GM12872 (cell line): ENCODE measurements at regions not wholly inside any gene's neighbourhood (a gene's known extent, or its start where the extent isn't known, plus 50 kb on each side); places are given as distances from the start of the nearest gene placed in this dataset.

Experiments
- TF ChIP-seq, protein P1 (sequence below): IDR thresholded peaks from 3 replicates; pipeline ENCODE4 v1.5.1; 2011; ENCODE audit warnings: low read depth, mild to moderate bottlenecking, low read length, moderate library complexity; ENCODE audit not compliant: insufficient read depth

DNA sequence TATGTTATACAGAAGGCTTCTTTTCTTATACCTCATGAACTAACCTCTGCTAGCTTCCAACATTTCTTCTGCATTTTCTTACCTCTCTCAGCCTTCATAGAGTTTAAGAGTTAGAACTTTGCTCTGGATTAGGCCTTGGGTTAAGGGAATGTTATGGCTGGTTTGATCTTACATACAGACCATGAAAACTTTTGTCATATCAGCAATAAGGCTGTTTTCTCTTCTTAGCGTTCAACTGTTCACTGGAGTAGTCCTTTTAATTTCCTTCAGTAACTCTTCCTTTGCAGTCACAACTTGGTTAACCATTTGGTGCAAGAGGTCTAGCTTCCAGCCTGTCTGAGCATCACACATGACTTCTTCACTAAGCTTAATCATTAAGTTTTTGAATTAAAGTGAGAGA is 329.0 kb upstream of the CCNG1 start:
- TF ChIP-seq, protein P1, sequence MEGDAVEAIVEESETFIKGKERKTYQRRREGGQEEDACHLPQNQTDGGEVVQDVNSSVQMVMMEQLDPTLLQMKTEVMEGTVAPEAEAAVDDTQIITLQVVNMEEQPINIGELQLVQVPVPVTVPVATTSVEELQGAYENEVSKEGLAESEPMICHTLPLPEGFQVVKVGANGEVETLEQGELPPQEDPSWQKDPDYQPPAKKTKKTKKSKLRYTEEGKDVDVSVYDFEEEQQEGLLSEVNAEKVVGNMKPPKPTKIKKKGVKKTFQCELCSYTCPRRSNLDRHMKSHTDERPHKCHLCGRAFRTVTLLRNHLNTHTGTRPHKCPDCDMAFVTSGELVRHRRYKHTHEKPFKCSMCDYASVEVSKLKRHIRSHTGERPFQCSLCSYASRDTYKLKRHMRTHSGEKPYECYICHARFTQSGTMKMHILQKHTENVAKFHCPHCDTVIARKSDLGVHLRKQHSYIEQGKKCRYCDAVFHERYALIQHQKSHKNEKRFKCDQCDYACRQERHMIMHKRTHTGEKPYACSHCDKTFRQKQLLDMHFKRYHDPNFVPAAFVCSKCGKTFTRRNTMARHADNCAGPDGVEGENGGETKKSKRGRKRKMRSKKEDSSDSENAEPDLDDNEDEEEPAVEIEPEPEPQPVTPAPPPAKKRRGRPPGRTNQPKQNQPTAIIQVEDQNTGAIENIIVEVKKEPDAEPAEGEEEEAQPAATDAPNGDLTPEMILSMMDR: no peak

DNA sequence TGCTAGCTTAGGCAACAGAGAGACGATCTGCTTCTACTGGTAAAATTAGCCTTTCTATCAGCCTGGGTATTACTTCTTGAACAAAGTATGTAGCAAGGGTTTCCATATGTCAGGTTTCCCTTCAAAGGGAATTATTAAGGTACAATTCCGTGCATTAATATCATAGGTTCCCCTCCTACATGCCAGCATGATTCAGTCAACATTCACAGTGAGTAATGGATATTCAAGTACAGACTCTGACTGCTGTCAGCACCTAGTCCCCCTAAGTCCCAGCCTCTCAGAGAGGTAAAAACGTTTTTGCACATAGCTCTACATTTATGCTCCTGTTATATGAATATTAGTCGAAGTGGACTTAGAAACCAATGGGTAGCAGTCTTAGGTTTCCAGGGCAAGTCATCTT is 322.4 kb upstream of the CCNG1 start:
- TF ChIP-seq, protein P1: no peak

DNA sequence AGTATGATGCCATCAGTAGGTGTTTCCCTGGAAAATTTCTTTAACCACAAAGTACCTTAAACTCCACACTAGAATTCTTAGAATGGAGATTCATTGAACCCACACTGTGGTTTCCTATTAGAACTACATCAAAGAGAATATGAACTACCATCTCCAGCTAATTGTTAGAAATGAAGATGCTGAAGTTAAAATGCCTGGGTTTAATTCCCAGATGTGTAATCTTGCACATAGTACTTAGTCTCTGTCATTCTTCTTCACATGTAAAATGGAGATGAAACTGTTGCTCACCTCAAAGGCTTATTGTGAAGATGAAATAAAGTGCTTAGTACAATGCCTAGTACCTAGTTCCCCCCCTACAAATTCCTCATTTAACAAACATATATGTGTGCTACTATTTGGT is 303.3 kb upstream of the CCNG1 start:
- TF ChIP-seq, protein P1: no peak

DNA sequence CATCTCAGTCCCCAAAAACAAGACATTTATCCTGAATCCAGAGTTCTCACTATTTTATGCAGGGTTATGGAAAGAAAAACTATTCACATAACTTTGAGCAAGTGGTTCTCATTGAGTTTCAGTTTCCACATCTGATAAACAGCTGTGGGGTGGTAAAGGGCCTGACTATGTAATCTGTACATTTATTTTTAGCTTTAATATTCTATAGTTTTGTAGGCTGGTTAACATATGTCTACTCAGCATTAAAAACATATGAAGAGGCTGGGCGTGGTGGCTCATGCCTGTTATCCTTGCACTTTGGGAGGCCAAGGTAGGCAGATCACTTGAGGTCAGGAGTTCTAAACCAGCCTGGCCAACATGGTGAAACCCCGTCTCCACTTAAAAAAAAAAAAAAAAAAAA is 301.5 kb upstream of the CCNG1 start:
- TF ChIP-seq, protein P1: no peak

DNA sequence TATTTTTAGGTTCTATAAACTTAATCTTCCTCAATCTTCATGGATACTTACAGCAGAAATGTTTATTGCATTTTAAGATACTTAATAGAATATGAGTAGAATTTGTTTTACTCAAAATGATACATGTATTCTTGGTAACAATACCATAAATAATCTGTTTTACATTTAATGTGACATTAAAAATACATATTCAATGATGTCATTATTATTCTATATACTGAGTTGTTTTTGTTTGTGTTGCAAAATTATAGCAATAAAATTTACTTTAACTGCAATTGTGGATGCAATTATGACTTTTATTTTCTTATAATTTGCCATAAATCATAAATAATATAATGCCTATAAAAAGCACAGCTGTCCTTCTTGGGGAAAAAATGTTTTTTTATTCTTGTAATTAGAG is 275.9 kb upstream of the CCNG1 start:
- TF ChIP-seq, protein P1: no peak

- TF ChIP-seq, protein P1: no peak
These were observed 274.8 kb upstream of the CCNG1 start for GRCh38 chr5:163162645-163163044.

DNA sequence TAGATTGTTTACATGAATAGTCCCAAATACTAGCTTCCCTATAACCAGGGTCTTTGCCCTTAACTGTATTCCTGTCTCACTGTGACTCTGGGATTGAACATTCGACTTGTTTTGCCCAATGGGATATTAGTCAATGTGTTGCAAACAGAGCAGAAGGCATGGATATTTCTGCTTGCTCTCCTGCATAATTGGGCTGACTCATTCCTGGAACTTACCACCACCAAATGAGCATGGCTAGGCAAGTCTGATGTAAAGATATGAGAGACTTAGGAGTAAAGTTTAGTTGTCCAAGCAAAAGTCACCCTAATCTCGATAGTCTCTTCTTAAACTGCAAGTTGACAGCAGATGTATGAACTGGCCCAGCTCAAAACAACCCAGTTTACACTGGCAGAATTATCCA is 273.5 kb upstream of the CCNG1 start:
- TF ChIP-seq, protein P1: no peak

GRCh38 chr5:163165277-163165676 is 272.1 kb upstream of the CCNG1 start:
- TF ChIP-seq, protein P1: no peak
